Thoracic aorta (tissue), 2 donors: ENCODE measurements at regions not wholly inside any gene's neighbourhood (a gene's known extent, or its start where the extent isn't known, plus 50 kb on each side); places are given as distances from the start of the nearest gene placed in this dataset.

Experiments used
- ATAC-seq: fragments of 150-250 bp; one replicate; pipeline ENCODE4 v1.8.0; 2017; ENCODE audit warnings: low read depth; ENCODE audit not compliant: insufficient number of reproducible peaks, low FRiP score
- DNase-seq: peaks from one replicate; pipeline ENCODE4 v3.0.0-alpha.2; 2020; ENCODE audit warnings: low spot score
- H3K27ac ChIP-seq, 2 donors: fragments of 200-600 bp; sonication (generic); 1 replicate in 1 of 2; 2 replicates in 1 of 2; pipeline ENCODE4 v1.5.1; 2016; ENCODE audit warnings: mild to moderate bottlenecking in 2 of 2, moderate library complexity in 2 of 2
- H3K27me3 ChIP-seq: fragments of 200-600 bp; sonication (generic); replicated peaks from 2 replicates; pipeline ENCODE4 v1.6.0; 2016; ENCODE audit warnings: mild to moderate bottlenecking; ENCODE audit not compliant: insufficient read depth
- H3K36me3 ChIP-seq: fragments of 200-600 bp; sonication (generic); one replicate; pipeline ENCODE4 v1.5.1; 2016
- H3K4me1 ChIP-seq, 2 donors: fragments of 200-600 bp; sonication (generic); 1 replicate in 1 of 2; 2 replicates in 1 of 2; pipeline versions ENCODE4 v1.5.1 to v1.6.0; 2016; ENCODE audit warnings: low read depth in 2 of 2, mild to moderate bottlenecking in 1 of 2; ENCODE audit not compliant: control insufficient read depth in 1 of 2
- H3K4me3 ChIP-seq: fragments of 200-600 bp; sonication (generic); 2 replicates; pipeline ENCODE4 v1.5.1; 2016; ENCODE audit warnings: mild to moderate bottlenecking
- H3K9me3 ChIP-seq: fragments of 200-600 bp; sonication (generic); 2 replicates; pipeline ENCODE4 v1.5.1; 2016
- TF ChIP-seq, protein P1 (sequence below): fragments of 200-600 bp; sonication (generic); IDR thresholded peaks from one replicate; pipeline ENCODE4 v1.5.1; 2019; ENCODE audit warnings: antibody characterized with exemption

- DNase-seq = no peak
- H3K27me3 ChIP-seq = no peaks in the 10 kb centered on the region
- H3K4me1 ChIP-seq = no peaks in the 10 kb centered on the region
- no peak overlapping the region for H3K27ac ChIP-seq
- TF ChIP-seq, protein P1, sequence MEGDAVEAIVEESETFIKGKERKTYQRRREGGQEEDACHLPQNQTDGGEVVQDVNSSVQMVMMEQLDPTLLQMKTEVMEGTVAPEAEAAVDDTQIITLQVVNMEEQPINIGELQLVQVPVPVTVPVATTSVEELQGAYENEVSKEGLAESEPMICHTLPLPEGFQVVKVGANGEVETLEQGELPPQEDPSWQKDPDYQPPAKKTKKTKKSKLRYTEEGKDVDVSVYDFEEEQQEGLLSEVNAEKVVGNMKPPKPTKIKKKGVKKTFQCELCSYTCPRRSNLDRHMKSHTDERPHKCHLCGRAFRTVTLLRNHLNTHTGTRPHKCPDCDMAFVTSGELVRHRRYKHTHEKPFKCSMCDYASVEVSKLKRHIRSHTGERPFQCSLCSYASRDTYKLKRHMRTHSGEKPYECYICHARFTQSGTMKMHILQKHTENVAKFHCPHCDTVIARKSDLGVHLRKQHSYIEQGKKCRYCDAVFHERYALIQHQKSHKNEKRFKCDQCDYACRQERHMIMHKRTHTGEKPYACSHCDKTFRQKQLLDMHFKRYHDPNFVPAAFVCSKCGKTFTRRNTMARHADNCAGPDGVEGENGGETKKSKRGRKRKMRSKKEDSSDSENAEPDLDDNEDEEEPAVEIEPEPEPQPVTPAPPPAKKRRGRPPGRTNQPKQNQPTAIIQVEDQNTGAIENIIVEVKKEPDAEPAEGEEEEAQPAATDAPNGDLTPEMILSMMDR = no peak
- no peaks in the 10 kb centered on the region for H3K36me3 ChIP-seq
- ATAC-seq = no peak
- no peak overlapping the region for H3K4me3 ChIP-seq
- H3K9me3 ChIP-seq = no peaks in the 10 kb centered on the region
Observed at GRCh38 chr2:118490330-118490729, 357.1 kb downstream of the EN1 start.

GRCh38 chr2:118489712-118490299 is 357.6 kb downstream of the EN1 start:
- no peaks in the 10 kb centered on the region for H3K9me3 ChIP-seq
- H3K36me3 ChIP-seq = no peaks in the 10 kb centered on the region
- no peak for DNase-seq
- H3K4me3 ChIP-seq = no peak overlapping the region
- no peak for ATAC-seq
- TF ChIP-seq, protein P1 = no peak
- no peaks in the 10 kb centered on the region for H3K27me3 ChIP-seq
- H3K27ac ChIP-seq = no peak overlapping the region
- no peaks in the 10 kb centered on the region for H3K4me1 ChIP-seq

DNA sequence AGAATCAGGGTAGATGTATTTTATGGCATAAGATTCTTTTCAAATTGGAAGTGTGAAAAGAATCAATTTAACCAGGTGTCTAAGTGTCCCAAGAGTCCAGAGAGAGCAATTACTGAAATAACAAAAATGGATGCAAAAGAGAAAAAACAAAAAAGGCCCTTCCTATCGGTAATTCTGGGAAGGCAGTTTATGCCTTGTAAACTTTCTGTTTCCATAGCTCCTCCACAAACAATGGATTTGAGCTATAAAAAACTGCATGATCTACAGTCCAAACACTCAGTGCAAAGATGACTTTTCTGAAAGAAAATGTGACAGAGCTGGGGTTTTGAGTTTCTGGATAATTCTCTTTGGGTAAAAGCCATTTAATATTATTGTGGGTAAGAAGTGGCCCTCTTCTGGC is 366.1 kb downstream of the EN1 start:
- no peaks in the 10 kb centered on the region for H3K4me1 ChIP-seq
- TF ChIP-seq, protein P1 = no peak

GRCh38 chr2:118479020-118479419 is 368.4 kb downstream of the EN1 start:
- H3K4me1 ChIP-seq = no peaks in the 10 kb centered on the region
- TF ChIP-seq, protein P1 = no peak
- no peak overlapping the region for H3K27ac ChIP-seq
- H3K9me3 ChIP-seq = no peaks in the 10 kb centered on the region
- DNase-seq = no peak
- no peak overlapping the region for H3K4me3 ChIP-seq
- ATAC-seq = no peak
- H3K36me3 ChIP-seq = no peaks in the 10 kb centered on the region
- H3K27me3 ChIP-seq = no peaks in the 10 kb centered on the region

More for the DNA sequence above, 366.1 kb downstream of the EN1 start:
- DNase-seq = no peak
- no peaks in the 10 kb centered on the region for H3K36me3 ChIP-seq
- H3K4me3 ChIP-seq = no peak overlapping the region
- H3K27ac ChIP-seq = no peak overlapping the region
- H3K9me3 ChIP-seq = no peaks in the 10 kb centered on the region
- ATAC-seq = no peak
- no peaks in the 10 kb centered on the region for H3K27me3 ChIP-seq

DNA sequence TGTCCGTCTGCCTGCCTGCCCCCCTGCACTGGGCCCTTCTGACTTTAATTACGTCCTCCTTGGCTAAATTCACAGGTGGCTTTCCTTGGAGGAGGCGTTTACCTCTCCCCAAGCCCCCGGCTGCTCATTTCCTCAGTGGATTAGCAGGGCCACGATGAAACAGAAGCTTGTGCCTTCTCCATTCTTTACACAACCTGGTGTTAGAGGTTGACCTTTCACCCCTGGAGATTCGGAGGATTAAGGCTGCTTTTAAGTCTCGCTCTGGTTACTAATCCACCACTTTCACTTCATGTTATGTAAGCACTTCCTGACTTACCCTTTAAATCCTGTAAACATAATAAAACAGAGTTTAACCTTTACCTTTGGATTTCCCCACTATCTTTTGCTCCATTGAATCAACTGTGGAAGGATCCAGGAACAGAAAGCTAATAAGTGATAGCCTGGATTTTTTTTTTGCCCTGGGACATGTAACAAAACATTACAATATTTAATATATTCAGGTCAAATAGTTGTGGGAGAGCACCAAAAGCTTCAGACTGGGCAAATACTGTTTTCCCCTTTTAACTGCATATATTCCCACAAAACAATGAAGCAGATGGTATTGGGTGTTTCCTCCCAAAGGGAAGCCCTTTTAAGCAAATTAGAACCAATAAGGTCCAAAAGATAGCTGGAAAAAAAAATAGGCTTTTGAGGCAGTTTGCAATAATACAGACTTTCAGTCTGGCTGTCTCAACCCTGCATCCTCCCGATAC is 370.2 kb downstream of the EN1 start:
- ATAC-seq = no peak
- no peak overlapping the region for H3K4me3 ChIP-seq

More for the DNA sequence above, 370.2 kb downstream of the EN1 start:
- no peak for DNase-seq
- Histone ChIP-seq H3K9me3 (no peaks in the 10 kb centered on the region), H3K27me3 (no peaks in the 10 kb centered on the region), H3K27ac (no peak overlapping the region), H3K4me1 (no peaks in the 10 kb centered on the region), H3K36me3 (no peaks in the 10 kb centered on the region)
- TF ChIP-seq, protein P1 = no peak
